GM12878 (cell line): ENCODE measurements at regions not wholly inside any gene's neighbourhood (a gene's known extent, or its start where the extent isn't known, plus 50 kb on each side); places are given as distances from the start of the nearest gene placed in this dataset.

Experiments used
- CTCF ChIP-seq, 3 experiments: IDR thresholded peaks in 2 of 3; conservative IDR thresholded peaks in 1 of 3; 2 replicates each; pipeline ENCODE4 v1.5.1; 2011; ENCODE audit warnings: low read depth in 3 of 3, low read length in 3 of 3, mild to moderate bottlenecking in 3 of 3, control low read depth in 2 of 3, moderate library complexity in 2 of 3, inconsistent platforms in 1 of 3, mixed read lengths in 1 of 3; ENCODE audit not compliant: control insufficient read depth in 2 of 3, insufficient read depth in 1 of 3; ENCODE audit errors: extremely low read depth in 1 of 3
- EED ChIP-seq: sonication (generic); IDR thresholded peaks from 2 replicates; pipeline ENCODE4 v1.6.1; 2016; ENCODE audit warnings: antibody characterized with exemption, low read depth
- HCFC1 ChIP-seq: fragments of 150-350 bp; IDR thresholded peaks from 2 replicates; pipeline ENCODE4 v1.6.1; 2014; ENCODE audit warnings: low read length
- NBN ChIP-seq: fragments of 450-650 bp; IDR thresholded peaks from 2 replicates; pipeline ENCODE4 v1.6.1; 2016
- NFYB ChIP-seq: IDR thresholded peaks from 2 replicates; pipeline ENCODE4 v1.6.1; 2011; ENCODE audit warnings: low read depth, mild to moderate bottlenecking, low read length, improper control_type of control experiment, moderate library complexity; ENCODE audit not compliant: insufficient read depth
- POLR2A ChIP-seq: IDR thresholded peaks from 2 replicates; pipeline ENCODE4 v1.6.1; 2011; ENCODE audit warnings: low read depth, mild to moderate bottlenecking, low read length
- POLR2AphosphoS5 ChIP-seq: IDR thresholded peaks from 2 replicates; pipeline ENCODE4 v1.6.1; 2011; ENCODE audit warnings: mild to moderate bottlenecking, low read length, inconsistent platforms
- USF2 ChIP-seq: IDR thresholded peaks from 2 replicates; pipeline ENCODE4 v1.6.1; 2011; ENCODE audit warnings: low read depth, low read length, improper control_type of control experiment, borderline replicate concordance
- TF ChIP-seq, protein P1 (sequence below): fragments of 450-650 bp; formaldehyde crosslinking; IDR thresholded peaks from 2 replicates; pipeline ENCODE4 v1.4.0; 2020; ENCODE audit warnings: mild to moderate bottlenecking, moderate library complexity
- TF ChIP-seq, protein P2 (sequence below): fragments of 450-650 bp; IDR thresholded peaks from 2 replicates; pipeline ENCODE4 v1.6.1; 2017; ENCODE audit warnings: borderline replicate concordance

GRCh38 chr2:103165836-103166235 lies 404.0 kb downstream of the TMEM182 start:
- TF ChIP-seq USF2 (no peak), NFYB (no peak), EED (no peak), CTCF (IDR thresholded peaks at IDR 0.05 in 2 of 3, conservative IDR thresholded peaks at IDR 0.05 in 1 of 3; ENCODE audit: control insufficient read depth in 2 of 3, extremely low read depth in 1 of 3, insufficient read depth in 1 of 3, low read depth in 3 of 3, low read length in 3 of 3) (no peak), NBN (no peak), HCFC1 (no peak), POLR2A (no peak), POLR2AphosphoS5 (no peak)
- TF ChIP-seq, protein P1, sequence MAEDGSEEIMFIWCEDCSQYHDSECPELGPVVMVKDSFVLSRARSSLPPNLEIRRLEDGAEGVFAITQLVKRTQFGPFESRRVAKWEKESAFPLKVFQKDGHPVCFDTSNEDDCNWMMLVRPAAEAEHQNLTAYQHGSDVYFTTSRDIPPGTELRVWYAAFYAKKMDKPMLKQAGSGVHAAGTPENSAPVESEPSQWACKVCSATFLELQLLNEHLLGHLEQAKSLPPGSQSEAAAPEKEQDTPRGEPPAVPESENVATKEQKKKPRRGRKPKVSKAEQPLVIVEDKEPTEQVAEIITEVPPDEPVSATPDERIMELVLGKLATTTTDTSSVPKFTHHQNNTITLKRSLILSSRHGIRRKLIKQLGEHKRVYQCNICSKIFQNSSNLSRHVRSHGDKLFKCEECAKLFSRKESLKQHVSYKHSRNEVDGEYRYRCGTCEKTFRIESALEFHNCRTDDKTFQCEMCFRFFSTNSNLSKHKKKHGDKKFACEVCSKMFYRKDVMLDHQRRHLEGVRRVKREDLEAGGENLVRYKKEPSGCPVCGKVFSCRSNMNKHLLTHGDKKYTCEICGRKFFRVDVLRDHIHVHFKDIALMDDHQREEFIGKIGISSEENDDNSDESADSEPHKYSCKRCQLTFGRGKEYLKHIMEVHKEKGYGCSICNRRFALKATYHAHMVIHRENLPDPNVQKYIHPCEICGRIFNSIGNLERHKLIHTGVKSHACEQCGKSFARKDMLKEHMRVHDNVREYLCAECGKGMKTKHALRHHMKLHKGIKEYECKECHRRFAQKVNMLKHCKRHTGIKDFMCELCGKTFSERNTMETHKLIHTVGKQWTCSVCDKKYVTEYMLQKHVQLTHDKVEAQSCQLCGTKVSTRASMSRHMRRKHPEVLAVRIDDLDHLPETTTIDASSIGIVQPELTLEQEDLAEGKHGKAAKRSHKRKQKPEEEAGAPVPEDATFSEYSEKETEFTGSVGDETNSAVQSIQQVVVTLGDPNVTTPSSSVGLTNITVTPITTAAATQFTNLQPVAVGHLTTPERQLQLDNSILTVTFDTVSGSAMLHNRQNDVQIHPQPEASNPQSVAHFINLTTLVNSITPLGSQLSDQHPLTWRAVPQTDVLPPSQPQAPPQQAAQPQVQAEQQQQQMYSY (CRISPR knock-in tag), result no peak
- TF ChIP-seq, protein P2, sequence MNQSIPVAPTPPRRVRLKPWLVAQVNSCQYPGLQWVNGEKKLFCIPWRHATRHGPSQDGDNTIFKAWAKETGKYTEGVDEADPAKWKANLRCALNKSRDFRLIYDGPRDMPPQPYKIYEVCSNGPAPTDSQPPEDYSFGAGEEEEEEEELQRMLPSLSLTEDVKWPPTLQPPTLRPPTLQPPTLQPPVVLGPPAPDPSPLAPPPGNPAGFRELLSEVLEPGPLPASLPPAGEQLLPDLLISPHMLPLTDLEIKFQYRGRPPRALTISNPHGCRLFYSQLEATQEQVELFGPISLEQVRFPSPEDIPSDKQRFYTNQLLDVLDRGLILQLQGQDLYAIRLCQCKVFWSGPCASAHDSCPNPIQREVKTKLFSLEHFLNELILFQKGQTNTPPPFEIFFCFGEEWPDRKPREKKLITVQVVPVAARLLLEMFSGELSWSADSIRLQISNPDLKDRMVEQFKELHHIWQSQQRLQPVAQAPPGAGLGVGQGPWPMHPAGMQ, result no peak
